AG04449 (cell line): ENCODE measurements at regions not wholly inside any gene's neighbourhood (a gene's known extent, or its start where the extent isn't known, plus 50 kb on each side); places are given as distances from the start of the nearest gene placed in this dataset.
"Not testable (repeated sequence)": the region's sequence is repeated elsewhere in the genome, so short reads cannot be mapped to it uniquely, and the experiment has no call there.

Source experiments
- CTCF ChIA-PET: fragments of 350-600 bp; formaldehyde crosslinking; extraction: SDS; loops from one replicate; lab custom pipeline; 2021; ENCODE audit warnings: antibody characterized with exemption; lab: Yijun Ruan, JAX
- POLR2A ChIA-PET: fragments of 400-600, 350-600 bp; formaldehyde crosslinking; extraction: SDS; loops from one replicate; lab custom pipeline; 2020; ENCODE audit warnings: antibody characterized with exemption, inconsistent platforms; lab: Yijun Ruan, JAX
- DNase-seq: peaks from one replicate; pipeline ENCODE4 v3.0.0-alpha.2; 2010; ENCODE audit warnings: low read depth, low spot score
- H3K4me3 ChIP-seq: 2 replicates; pipeline ENCODE4 v1.5.1; 2011; ENCODE audit warnings: low read depth, mild to moderate bottlenecking, control low read depth, low read length
- TF ChIP-seq, protein P1 (sequence below): IDR thresholded peaks from one replicate; pipeline ENCODE4 v1.5.1; 2011; ENCODE audit warnings: mild to moderate bottlenecking, moderate library complexity, low read length, control low read depth, inconsistent platforms; ENCODE audit not compliant: insufficient read depth; ENCODE audit errors: missing control alignments

DNA sequence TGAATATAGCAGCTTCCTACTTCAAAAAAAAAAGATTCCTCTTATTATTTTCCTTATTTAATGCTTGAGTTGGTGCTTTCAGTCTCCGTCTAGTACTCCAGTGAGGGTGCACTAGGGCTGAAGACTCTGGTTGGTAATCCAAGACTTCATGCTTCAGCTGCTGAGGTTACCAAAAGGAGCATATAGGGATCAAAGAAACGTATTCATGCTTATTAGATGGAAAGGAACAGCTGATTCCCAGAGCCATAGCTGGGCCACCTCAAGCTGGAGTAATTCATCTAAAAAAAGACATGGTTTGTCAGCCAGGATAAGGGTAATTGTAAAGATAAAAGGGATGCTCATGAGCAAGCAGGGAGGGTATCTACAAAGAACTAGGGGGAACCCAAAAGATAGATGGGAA is 131.7 kb upstream of the FAM47B start:
- no peak overlapping the region for H3K4me3 ChIP-seq
- TF ChIP-seq, protein P1, sequence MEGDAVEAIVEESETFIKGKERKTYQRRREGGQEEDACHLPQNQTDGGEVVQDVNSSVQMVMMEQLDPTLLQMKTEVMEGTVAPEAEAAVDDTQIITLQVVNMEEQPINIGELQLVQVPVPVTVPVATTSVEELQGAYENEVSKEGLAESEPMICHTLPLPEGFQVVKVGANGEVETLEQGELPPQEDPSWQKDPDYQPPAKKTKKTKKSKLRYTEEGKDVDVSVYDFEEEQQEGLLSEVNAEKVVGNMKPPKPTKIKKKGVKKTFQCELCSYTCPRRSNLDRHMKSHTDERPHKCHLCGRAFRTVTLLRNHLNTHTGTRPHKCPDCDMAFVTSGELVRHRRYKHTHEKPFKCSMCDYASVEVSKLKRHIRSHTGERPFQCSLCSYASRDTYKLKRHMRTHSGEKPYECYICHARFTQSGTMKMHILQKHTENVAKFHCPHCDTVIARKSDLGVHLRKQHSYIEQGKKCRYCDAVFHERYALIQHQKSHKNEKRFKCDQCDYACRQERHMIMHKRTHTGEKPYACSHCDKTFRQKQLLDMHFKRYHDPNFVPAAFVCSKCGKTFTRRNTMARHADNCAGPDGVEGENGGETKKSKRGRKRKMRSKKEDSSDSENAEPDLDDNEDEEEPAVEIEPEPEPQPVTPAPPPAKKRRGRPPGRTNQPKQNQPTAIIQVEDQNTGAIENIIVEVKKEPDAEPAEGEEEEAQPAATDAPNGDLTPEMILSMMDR: no peak
- DNase-seq: no peak
- ChIA-PET CTCF (no interaction called here), POLR2A (no interaction called here)

- TF ChIP-seq, protein P1: no peak
- no peak for DNase-seq
- CTCF ChIA-PET: no interaction called here
- H3K4me3 ChIP-seq: no peak overlapping the region
- POLR2A ChIA-PET: no interaction called here
These were observed 129.0 kb upstream of the FAM47B start for GRCh38 chrX:34813618-34814017.

DNA sequence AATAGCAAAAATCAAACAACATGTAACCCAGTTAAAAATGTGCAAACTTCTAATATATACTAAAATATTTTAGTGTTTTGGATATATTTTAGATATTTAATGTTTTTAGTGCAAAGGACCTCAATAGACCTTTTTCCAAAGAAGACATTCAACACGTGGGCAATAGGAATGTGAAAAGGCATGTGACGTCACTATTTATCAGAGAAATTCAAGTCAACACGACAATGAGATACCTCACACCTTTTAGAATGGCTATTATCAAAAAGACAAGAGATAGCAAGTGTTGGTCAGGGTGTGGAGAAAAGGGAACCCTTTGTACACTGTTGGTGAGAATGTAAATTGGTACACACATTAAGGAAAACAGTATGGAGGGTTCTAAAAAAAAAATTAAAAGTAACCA is 115.6 kb upstream of the FAM47B start:
- ChIA-PET CTCF (no interaction called here), POLR2A (no interaction called here)
- DNase-seq: no peak
- H3K4me3 ChIP-seq: no peak overlapping the region
- TF ChIP-seq, protein P1: no peak

DNA sequence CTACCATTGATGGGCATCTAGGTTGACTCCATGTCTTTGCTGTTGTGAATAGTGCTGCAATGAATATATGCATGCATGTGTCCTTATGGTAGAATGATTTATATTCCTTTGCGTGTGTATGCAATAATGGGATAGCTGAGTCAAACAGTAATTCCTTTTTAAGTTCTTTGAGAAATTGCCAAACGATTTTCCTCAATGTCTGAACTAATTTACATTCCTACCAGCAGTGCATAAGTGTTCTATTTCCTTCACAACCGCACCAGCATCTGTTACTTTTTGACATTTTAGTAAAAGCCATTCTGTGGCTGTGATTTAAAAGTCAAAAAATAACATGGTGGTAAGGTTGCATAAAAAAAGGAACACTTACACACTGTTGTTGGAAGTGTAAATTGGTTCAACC is 103.1 kb upstream of the FAM47B start:
- TF ChIP-seq, protein P1: no peak
- no peak for DNase-seq
- ChIA-PET POLR2A (no interaction called here), CTCF (no interaction called here)
- H3K4me3 ChIP-seq: no peak overlapping the region

- CTCF ChIA-PET, H3K4me3 ChIP-seq, DNase-seq, POLR2A ChIA-PET: not testable (repeated sequence)
These were observed 101.4 kb upstream of the FAM47B start for GRCh38 chrX:34841205-34841604.

GRCh38 chrX:34848281-34848680 is 94.3 kb upstream of the FAM47B start:
- ChIA-PET CTCF (no interaction called here), POLR2A (no interaction called here)
- H3K4me3 ChIP-seq: no peak overlapping the region
- no peak for DNase-seq
- TF ChIP-seq, protein P1: no peak

- no peak overlapping the region for H3K4me3 ChIP-seq
- ChIA-PET POLR2A (no interaction called here), CTCF (no interaction called here)
- TF ChIP-seq, protein P1: no peak
- no peak for DNase-seq
These were observed 93.2 kb upstream of the FAM47B start for GRCh38 chrX:34849371-34849770.
